ENCODE measurements at regions not wholly inside any gene's neighbourhood (a gene's known extent, or its start where the extent isn't known, plus 50 kb on each side); places are given as distances from the start of the nearest gene placed in this dataset.
A peak's percentile ranks its signal among the peaks of the same experiment; 100 is the strongest.

GRCh38 chr21:31554511-31555022 is 104.9 kb upstream of the SOD1 start:
- Histone ChIP-seq H4K20me1 (replicated peaks in 1 of 2; ENCODE audit: control insufficient read depth in 1 of 2, insufficient read depth in 2 of 2, low read length in 2 of 2) (peaks cover 3% of the 10 kb centered on the region in 2 experiments), H4K8ac (ENCODE audit: extremely low read depth, insufficient read depth, low read length) (no peak overlapping the region), H3K79me1 (ENCODE audit: low read depth, low read length) (peaks cover 12% of the 10 kb centered on the region), H3K4me3 (ENCODE audit: extremely low read depth in 1 of 4, insufficient read depth in 2 of 4, low read depth in 3 of 4, low read length in 4 of 4) (peak overlapping the region in 3 of 4 experiments; percentile 20 to 51 (median 36); a peak in 4 of 8 replicates), H3K4me1 (replicated peaks in 1 of 4; ENCODE audit: control insufficient read depth in 3 of 4, insufficient read depth in 4 of 4, low read length in 3 of 4) (peaks cover 19 to 28% (median 25%) of the 10 kb centered on the region in 4 experiments), H2AFZ (ENCODE audit: low read length) (no peak overlapping the region), H3K27ac (ENCODE audit: low read depth, low read length) (no peak overlapping the region), H3K14ac (ENCODE audit: insufficient read length) (no peak overlapping the region), H2BK15ac (ENCODE audit: low read length) (peak overlapping the region; percentile 10; the same call in 1 of the 2 replicates), H3K36me3 (ENCODE audit: control insufficient read depth in 2 of 4, insufficient read depth in 4 of 4, low read length in 3 of 4) (no peaks in the 10 kb centered on the region), H4K91ac (replicated peaks; ENCODE audit: insufficient read length, low read length) (peak overlapping the region; percentile 59), H2AK5ac (ENCODE audit: low read depth, low read length) (peak overlapping the region; percentile 18; the same call in 1 of the 2 replicates), H3K27me3 (replicated peaks in 1 of 4; ENCODE audit: control insufficient read depth in 3 of 4, extremely low read depth in 1 of 4, insufficient read depth in 3 of 4, low read length in 3 of 4) (peaks cover 0 to 15% (median 7%) of the 10 kb centered on the region in 4 experiments; a peak in 5 of 7 replicates), H3K23me2 (ENCODE audit: low read depth, low read length) (peaks cover 13% of the 10 kb centered on the region; the same call in 1 of the 2 replicates), H2BK5ac (ENCODE audit: low read depth, low read length) (peak overlapping the region; percentile 36; the same call in 1 of the 2 replicates), H4K5ac (ENCODE audit: insufficient read length, low read depth, low read length) (no peak overlapping the region), H3K9ac (replicated peaks in 1 of 4; ENCODE audit: extremely low read depth in 1 of 4, low read depth in 3 of 4, low read length in 3 of 4) (no peak overlapping the region), H2BK20ac (ENCODE audit: low read length) (peak overlapping the region; percentile 40; the same call in 1 of the 2 replicates), H2BK120ac (replicated peaks; ENCODE audit: low read depth, low read length) (no peak overlapping the region), H3K9me3 (ENCODE audit: insufficient read depth in 2 of 2, low read depth in 1 of 2, low read length in 1 of 2) (no peaks in the 10 kb centered on the region), H2BK12ac (ENCODE audit: low read depth, low read length) (peak overlapping the region; percentile 51), H3K18ac (ENCODE audit: extremely low read depth, low read length) (peak overlapping the region; percentile 79; the same call in 1 of the 2 replicates), H3K4me2 (ENCODE audit: insufficient read depth in 1 of 2, low read depth in 2 of 2, low read length in 2 of 2) (peak overlapping the region; percentile 50 to 90), H3K56ac (replicated peaks; ENCODE audit: insufficient read length, low read depth, low read length) (no peak overlapping the region), H3K4ac (replicated peaks; ENCODE audit: insufficient read length, low read depth, low read length) (peak overlapping the region; percentile 49), H3K23ac (ENCODE audit: insufficient read length) (no peak overlapping the region), H3K79me2 (ENCODE audit: control insufficient read depth in 1 of 2, insufficient read depth in 2 of 2, low read length in 2 of 2) (peaks cover 3 to 50% of the 10 kb centered on the region in 2 experiments)
- no peak for DNase-seq (ENCODE audit: low read depth in 1 of 2, low spot score in 2 of 2)
- FAIRE-seq, result peak; percentile 72
- POLR2A ChIA-PET (ENCODE audit: partially characterized antibody), result interaction anchor here (0.6 to 1.2 kb wide), 5 partner anchors 8 to 16 kb away, joined by 3 to 5 read pairs (median 4); no protein-coding TSS in a partner anchor
- WGBS, 2 experiments (ENCODE audit: extremely low coverage in 1 of 2, insufficient coverage in 1 of 2, insufficient read length in 1 of 2, insufficient replicate concordance in 2 of 2, low coverage in 1 of 2, low lambda C conversion rate in 2 of 2, missing lambda C conversion rate in 1 of 2), result 38% methylated on average over 7 of the region's 7 CpGs; no CpG with 5 or more reads in 1 of the 2 experiments
- TF ChIP-seq ATF3 (IDR thresholded peaks at IDR 0.05; ENCODE audit: insufficient read depth, low read depth, low read length), result no peak
- peak; percentile 31 for TF ChIP-seq ASH2L (IDR thresholded peaks at IDR 0.05; ENCODE audit: low read length)
- peak in 1 of 2 experiments; percentile 39; a peak in 1 of 3 replicates for TF ChIP-seq POLR2A (IDR thresholded peaks at IDR 0.05; ENCODE audit: control extremely low read depth in 1 of 2, low read depth in 2 of 2, low read length in 2 of 2)
- no peak for TF ChIP-seq PHF8 (conservative IDR thresholded peaks at IDR 0.05; ENCODE audit: low read depth, low read length)
- peak; percentile 78; the same call in 1 of the 2 replicates for TF ChIP-seq JUND (IDR thresholded peaks at IDR 0.05; ENCODE audit: low read length)
- TF ChIP-seq BACH1 (IDR thresholded peaks at IDR 0.05; ENCODE audit: low read length), result no peak
- TF ChIP-seq TAF1 (IDR thresholded peaks at IDR 0.05; ENCODE audit: low read depth, low read length), result 0 out of 2 replicates have a peak, but pooled peaks have one; percentile 34
- CTCF ChIA-PET (ENCODE audit: partially characterized antibody), result interaction anchor here (0.7 to 2.1 kb wide), 10 partner anchors 14 to 1145 kb away, joined by 3 to 13 read pairs (median 3); no protein-coding TSS in a partner anchor
